T-helper 2 cell treated with Interferon-gamma antibody and Interleukin-4, amounts not matched to agents 5 μg/mL and 100 μg/mL, for 36 hours (primary cell): ENCODE measurements at regions not wholly inside any gene's neighbourhood (a gene's known extent, or its start where the extent isn't known, plus 50 kb on each side); places are given as distances from the start of the nearest gene placed in this dataset.

Source experiments
- DNase-seq: peaks from one replicate; pipeline ENCODE4 v3.0.0; 2021; ENCODE audit warnings: low spot score
- H3K27ac Mint-ChIP-seq: one replicate; pipeline ENCODE4 v1.8.0; 2021; ENCODE audit warnings: mild to moderate bottlenecking, mixed read lengths
- H3K27me3 Mint-ChIP-seq: one replicate; pipeline ENCODE4 v1.8.0; 2021; ENCODE audit warnings: low read depth, mixed read lengths
- H3K36me3 Mint-ChIP-seq: one replicate; pipeline ENCODE4 v1.8.0; 2021; ENCODE audit warnings: low read depth, mixed read lengths
- H3K4me1 Mint-ChIP-seq: one replicate; pipeline ENCODE4 v1.8.0; 2021; ENCODE audit warnings: low read depth, mixed read lengths
- H3K4me3 Mint-ChIP-seq: one replicate; pipeline ENCODE4 v1.8.0; 2022; ENCODE audit warnings: mild to moderate bottlenecking, moderate library complexity, mixed read lengths
- H3K9me3 Mint-ChIP-seq: one replicate; pipeline ENCODE4 v1.8.0; 2021; ENCODE audit warnings: mixed read lengths

- Mint-ChIP-seq H3K4me1 (no peaks in the 10 kb centered on the region), H3K4me3 (no peak overlapping the region), H3K36me3 (no peaks in the 10 kb centered on the region), H3K9me3 (no peaks in the 10 kb centered on the region), H3K27ac (no peak overlapping the region), H3K27me3 (peaks cover 11% of the 10 kb centered on the region)
- no peak for DNase-seq
Measured at GRCh38 chr12:107144441-107144840, 51.1 kb upstream of the CRY1 start.

GRCh38 chr12:107144990-107145389 is 51.6 kb upstream of the CRY1 start:
- DNase-seq: no peak
- Mint-ChIP-seq H3K4me1 (no peaks in the 10 kb centered on the region), H3K27ac (no peak overlapping the region), H3K36me3 (no peaks in the 10 kb centered on the region), H3K4me3 (no peak overlapping the region), H3K9me3 (no peaks in the 10 kb centered on the region), H3K27me3 (peaks cover 11% of the 10 kb centered on the region)

- H3K9me3 Mint-ChIP-seq: no peaks in the 10 kb centered on the region
- H3K27me3 Mint-ChIP-seq: peaks cover 11% of the 10 kb centered on the region
- no peak overlapping the region for H3K27ac Mint-ChIP-seq
- H3K4me3 Mint-ChIP-seq: no peak overlapping the region
- no peaks in the 10 kb centered on the region for H3K4me1 Mint-ChIP-seq
- H3K36me3 Mint-ChIP-seq: no peaks in the 10 kb centered on the region
- no peak for DNase-seq
Measured at GRCh38 chr12:107145397-107145796, 52.0 kb upstream of the CRY1 start.

GRCh38 chr12:107148107-107148506 is 54.8 kb upstream of the CRY1 start:
- Mint-ChIP-seq H3K36me3 (no peaks in the 10 kb centered on the region), H3K4me1 (no peaks in the 10 kb centered on the region), H3K27ac (no peak overlapping the region), H3K4me3 (no peak overlapping the region), H3K9me3 (no peaks in the 10 kb centered on the region), H3K27me3 (peaks cover 11% of the 10 kb centered on the region)
- DNase-seq: no peak

- Mint-ChIP-seq H3K27me3 (peaks cover 8% of the 10 kb centered on the region), H3K27ac (no peak overlapping the region), H3K9me3 (no peaks in the 10 kb centered on the region), H3K36me3 (no peaks in the 10 kb centered on the region), H3K4me3 (no peak overlapping the region), H3K4me1 (no peaks in the 10 kb centered on the region)
- DNase-seq: no peak
Measured at GRCh38 chr12:107152315-107152714, 59.0 kb upstream of the CRY1 start.

- Mint-ChIP-seq H3K4me1 (no peaks in the 10 kb centered on the region), H3K36me3 (no peaks in the 10 kb centered on the region), H3K27me3 (peaks cover 44% of the 10 kb centered on the region), H3K27ac (no peak overlapping the region), H3K9me3 (no peaks in the 10 kb centered on the region), H3K4me3 (no peak overlapping the region)
- DNase-seq: no peak
Measured at GRCh38 chr12:107159384-107159900, 66.1 kb upstream of the CRY1 start.

- Mint-ChIP-seq H3K9me3 (no peaks in the 10 kb centered on the region), H3K27ac (no peak overlapping the region), H3K4me3 (no peak overlapping the region), H3K27me3 (peaks cover 39% of the 10 kb centered on the region), H3K4me1 (no peaks in the 10 kb centered on the region), H3K36me3 (no peaks in the 10 kb centered on the region)
- no peak for DNase-seq
Measured at GRCh38 chr12:107163413-107163812, 70.1 kb upstream of the CRY1 start.

- Mint-ChIP-seq H3K27ac (no peak overlapping the region), H3K4me1 (no peaks in the 10 kb centered on the region), H3K9me3 (no peaks in the 10 kb centered on the region), H3K4me3 (no peak overlapping the region), H3K27me3 (peaks cover 36% of the 10 kb centered on the region), H3K36me3 (no peaks in the 10 kb centered on the region)
- DNase-seq: no peak
Measured at GRCh38 chr12:107164392-107164791, 71.0 kb upstream of the CRY1 start.

GRCh38 chr12:107165581-107165980 is 72.2 kb upstream of the CRY1 start:
- Mint-ChIP-seq H3K27ac (no peak overlapping the region), H3K9me3 (no peaks in the 10 kb centered on the region), H3K36me3 (no peaks in the 10 kb centered on the region), H3K27me3 (peaks cover 31% of the 10 kb centered on the region), H3K4me1 (no peaks in the 10 kb centered on the region), H3K4me3 (no peak overlapping the region)
- no peak for DNase-seq

GRCh38 chr12:107167756-107168155 is 74.4 kb upstream of the CRY1 start:
- H3K4me3 Mint-ChIP-seq: no peak overlapping the region
- H3K27me3 Mint-ChIP-seq: peaks cover 16% of the 10 kb centered on the region
- H3K4me1 Mint-ChIP-seq: no peaks in the 10 kb centered on the region
- no peaks in the 10 kb centered on the region for H3K9me3 Mint-ChIP-seq
- DNase-seq: no peak
- H3K27ac Mint-ChIP-seq: no peak overlapping the region
- no peaks in the 10 kb centered on the region for H3K36me3 Mint-ChIP-seq

- Mint-ChIP-seq H3K27ac (no peak overlapping the region), H3K9me3 (no peaks in the 10 kb centered on the region), H3K36me3 (no peaks in the 10 kb centered on the region), H3K4me3 (no peak overlapping the region), H3K27me3 (peaks cover 4% of the 10 kb centered on the region), H3K4me1 (no peaks in the 10 kb centered on the region)
- no peak for DNase-seq
Measured at GRCh38 chr12:107169200-107169599, 75.9 kb upstream of the CRY1 start.

GRCh38 chr12:107178776-107179175 is 85.4 kb upstream of the CRY1 start:
- H3K36me3 Mint-ChIP-seq: no peaks in the 10 kb centered on the region
- no peak for DNase-seq
- no peak overlapping the region for H3K4me3 Mint-ChIP-seq
- H3K9me3 Mint-ChIP-seq: no peaks in the 10 kb centered on the region
- H3K27ac Mint-ChIP-seq: no peak overlapping the region
- peaks cover 9% of the 10 kb centered on the region for H3K27me3 Mint-ChIP-seq
- peaks cover 5% of the 10 kb centered on the region for H3K4me1 Mint-ChIP-seq

- Mint-ChIP-seq H3K36me3 (no peaks in the 10 kb centered on the region), H3K27me3 (peaks cover 19% of the 10 kb centered on the region), H3K27ac (no peak overlapping the region), H3K4me3 (no peak overlapping the region), H3K9me3 (no peaks in the 10 kb centered on the region), H3K4me1 (peaks cover 5% of the 10 kb centered on the region)
- no peak for DNase-seq
Measured at GRCh38 chr12:107179871-107180270, 86.5 kb upstream of the CRY1 start.

GRCh38 chr12:107180272-107180671 is 86.9 kb upstream of the CRY1 start:
- Mint-ChIP-seq H3K4me1 (peaks cover 5% of the 10 kb centered on the region), H3K27ac (no peak overlapping the region), H3K36me3 (no peaks in the 10 kb centered on the region), H3K27me3 (peaks cover 19% of the 10 kb centered on the region), H3K9me3 (no peaks in the 10 kb centered on the region), H3K4me3 (no peak overlapping the region)
- DNase-seq: no peak

- H3K4me1 Mint-ChIP-seq: no peaks in the 10 kb centered on the region
- H3K9me3 Mint-ChIP-seq: no peaks in the 10 kb centered on the region
- H3K27ac Mint-ChIP-seq: no peak overlapping the region
- DNase-seq: no peak
- H3K27me3 Mint-ChIP-seq: peaks cover 20% of the 10 kb centered on the region
- no peak overlapping the region for H3K4me3 Mint-ChIP-seq
- no peaks in the 10 kb centered on the region for H3K36me3 Mint-ChIP-seq
Measured at GRCh38 chr12:107184359-107184930, 91.1 kb upstream of the CRY1 start.
